Mucosa of descending colon (tissue), 3 donors: ENCODE measurements at regions not wholly inside any gene's neighbourhood (a gene's known extent, or its start where the extent isn't known, plus 50 kb on each side); places are given as distances from the start of the nearest gene placed in this dataset.
"Not testable (repeated sequence)": the region's sequence is repeated elsewhere in the genome, so short reads cannot be mapped to it uniquely, and the experiment has no call there.

Source experiments
- ATAC-seq: fragments of 200-7000 bp; cut with Tn5 transposase; one replicate; pipeline ENCODE4 v1.9.1; 2020; ENCODE audit warnings: mild to moderate bottlenecking, moderate library complexity
- DNase-seq, 3 donors: peaks; one replicate each; pipeline ENCODE4 v3.0.0-alpha.2; 2020
- H3K36me3 ChIP-seq: fragments of 200-600 bp; one replicate; pipeline ENCODE4 v1.8.0; 2021; ENCODE audit warnings: low read depth, mild to moderate bottlenecking
- H3K4me1 ChIP-seq: fragments of 200-600 bp; one replicate; pipeline ENCODE4 v1.8.0; 2021; ENCODE audit warnings: low read depth, mild to moderate bottlenecking
- H3K4me3 ChIP-seq: fragments of 200-600 bp; one replicate; pipeline ENCODE4 v1.8.0; 2021; ENCODE audit warnings: mild to moderate bottlenecking
- H3K9me3 ChIP-seq: fragments of 200-600 bp; one replicate; pipeline ENCODE4 v1.8.0; 2021; ENCODE audit warnings: mild to moderate bottlenecking
- CTCF ChIP-seq: fragments of 200-600 bp; IDR thresholded peaks from one replicate; pipeline ENCODE4 v1.8.0; 2022; ENCODE audit warnings: antibody characterized with exemption, mild to moderate bottlenecking
- intact Hi-C, 2 donors: fragments of 100-400 bp; cut with DNase I in 1 of 2; cut with micrococcal nuclease in 1 of 2; formaldehyde crosslinking; loops; one replicate each; pipeline versions ENCODE4 v1.11.0 to v1.11.1; 2022; cut with DNase I, micrococcal nuclease
- donor health status: DM: no; HTN: no; CAD: no; lungs with moderate emphysema.
- donor health status: DM: no; HTN: no; CAD: no.
- donor health status: DM: no; HTN: yes; CAD: no.

- intact Hi-C loops, result no loop called here
- Histone ChIP-seq H3K4me3 (no peak overlapping the region), H3K9me3 (peaks cover 5% of the 10 kb centered on the region), H3K36me3 (no peaks in the 10 kb centered on the region), H3K4me1 (no peaks in the 10 kb centered on the region)
- ATAC-seq (no peak), DNase-seq (no peak)
- no peak for TF ChIP-seq CTCF
Observed at GRCh38 chr6:135728589-135728988, 122.9 kb upstream of the PDE7B start.

- no peak for TF ChIP-seq CTCF
- Histone ChIP-seq H3K9me3 (peaks cover 4% of the 10 kb centered on the region), H3K4me1 (no peaks in the 10 kb centered on the region), H3K4me3 (no peak overlapping the region), H3K36me3 (no peaks in the 10 kb centered on the region)
- no peak for DNase-seq
- no peak for ATAC-seq
- intact Hi-C loops, result no loop called here
Observed at GRCh38 chr6:135731116-135731515, 120.4 kb upstream of the PDE7B start.

- H3K4me3 ChIP-seq, H3K9me3 ChIP-seq, H3K36me3 ChIP-seq, intact Hi-C loops, H3K4me1 ChIP-seq, ATAC-seq, DNase-seq: not testable (repeated sequence)
Observed at GRCh38 chr6:135736351-135736750, 115.2 kb upstream of the PDE7B start.

- DNase-seq (no peak), ATAC-seq (no peak)
- TF ChIP-seq CTCF, result no peak
- Histone ChIP-seq H3K9me3 (no peaks in the 10 kb centered on the region), H3K4me1 (no peaks in the 10 kb centered on the region), H3K36me3 (no peaks in the 10 kb centered on the region), H3K4me3 (no peak overlapping the region)
- intact Hi-C loops, result no loop called here
Observed at GRCh38 chr6:135738636-135739035, 112.9 kb upstream of the PDE7B start.

- no peak for ATAC-seq
- intact Hi-C loops, result no loop called here
- no peak overlapping the region for H3K4me3 ChIP-seq
Observed at GRCh38 chr6:135739288-135739687, 112.2 kb upstream of the PDE7B start.

GRCh38 chr6:135740580-135740979, 110.9 kb upstream of the PDE7B start:
- intact Hi-C loops, result no loop called here
- no peaks in the 10 kb centered on the region for H3K9me3 ChIP-seq
- no peak overlapping the region for H3K4me3 ChIP-seq
- no peaks in the 10 kb centered on the region for H3K4me1 ChIP-seq
- ATAC-seq (no peak), DNase-seq (no peak)
- no peak for TF ChIP-seq CTCF
- H3K36me3 ChIP-seq, result no peaks in the 10 kb centered on the region

More at GRCh38 chr6:135739288-135739687, 112.2 kb upstream of the PDE7B start:
- TF ChIP-seq CTCF, result no peak
- H3K9me3 ChIP-seq, result no peaks in the 10 kb centered on the region
- no peaks in the 10 kb centered on the region for H3K36me3 ChIP-seq
- DNase-seq, result no peak
- no peaks in the 10 kb centered on the region for H3K4me1 ChIP-seq
